DND-41 (cell line): ENCODE measurements at regions not wholly inside any gene's neighbourhood (a gene's known extent, or its start where the extent isn't known, plus 50 kb on each side); places are given as distances from the start of the nearest gene placed in this dataset.
"Not testable (repeated sequence)": the region's sequence is repeated elsewhere in the genome, so short reads cannot be mapped to it uniquely, and the experiment has no call there.

Experiments
- ATAC-seq: fragments of 200-7000 bp; cut with Tn5 transposase; 3 replicates; pipeline ENCODE4 v1.9.1; 2021; ENCODE audit warnings: low read depth; ENCODE audit not compliant: insufficient read depth
- DNase-seq: peaks from one replicate; pipeline ENCODE4 v3.0.0-alpha.2; 2020
- H2AFZ ChIP-seq: 2 replicates; pipeline ENCODE4 v1.6.0; 2012; ENCODE audit warnings: low read depth, low read length
- H3K27ac ChIP-seq: 2 replicates; pipeline ENCODE4 v1.5.1; 2012; ENCODE audit warnings: low read length, inconsistent platforms
- H3K27me3 ChIP-seq: fragments of 200-600 bp; sonication (generic); 2 replicates; pipeline ENCODE4 v1.6.0; 2012; ENCODE audit warnings: low read length, mild to moderate bottlenecking, inconsistent platforms; ENCODE audit not compliant: insufficient read depth, poor library complexity
- H3K36me3 ChIP-seq: 2 replicates; pipeline ENCODE4 v1.5.1; 2012; ENCODE audit warnings: low read length, inconsistent platforms; ENCODE audit not compliant: insufficient read depth
- H3K4me1 ChIP-seq: 2 replicates; pipeline ENCODE4 v1.5.1; 2012; ENCODE audit warnings: mild to moderate bottlenecking, low read length; ENCODE audit not compliant: insufficient read depth
- H3K4me2 ChIP-seq: 2 replicates; pipeline ENCODE4 v1.6.0; 2012; ENCODE audit warnings: mild to moderate bottlenecking, moderate library complexity, low read length, inconsistent platforms; ENCODE audit not compliant: insufficient read depth
- H3K4me3 ChIP-seq, 2 experiments: fragments of 200-600 bp in 1 of 2; shearing (Covaris generic) in 1 of 2; 2 replicates each; pipeline ENCODE4 v1.5.1; 2012 to 2016; ENCODE audit warnings: inconsistent platforms in 2 of 2, low read length in 2 of 2, mild to moderate bottlenecking in 2 of 2, low read depth in 1 of 2, moderate library complexity in 1 of 2
- H3K79me2 ChIP-seq: 2 replicates; pipeline ENCODE4 v1.6.0; 2012; ENCODE audit warnings: low read length, inconsistent platforms; ENCODE audit not compliant: insufficient read depth
- H3K9ac ChIP-seq: 2 replicates; pipeline ENCODE4 v1.6.0; 2012; ENCODE audit warnings: low read depth, mild to moderate bottlenecking, inconsistent platforms, low read length, moderate library complexity
- H3K9me3 ChIP-seq: 2 replicates; pipeline ENCODE4 v1.5.1; 2012; ENCODE audit warnings: low read length, moderate library complexity, mild to moderate bottlenecking, inconsistent platforms; ENCODE audit not compliant: insufficient read depth, severe bottlenecking
- H4K20me1 ChIP-seq: 2 replicates; pipeline ENCODE4 v1.6.0; 2012; ENCODE audit warnings: low read length; ENCODE audit not compliant: insufficient read depth
- CTCF ChIP-seq: IDR thresholded peaks from 2 replicates; pipeline ENCODE4 v1.5.1; 2012; ENCODE audit warnings: borderline replicate concordance, low read length, moderate library complexity, mild to moderate bottlenecking; ENCODE audit not compliant: poor library complexity, severe bottlenecking; ENCODE audit errors: extremely low read depth
- EZH2 ChIP-seq: IDR thresholded peaks from 3 replicates; pipeline ENCODE4 v1.6.1; 2012; ENCODE audit warnings: borderline replicate concordance, low read depth, mild to moderate bottlenecking, moderate library complexity, low read length, inconsistent platforms; ENCODE audit not compliant: severe bottlenecking

- Histone ChIP-seq H3K79me2 (no peaks in the 10 kb centered on the region), H3K4me3 (no peak overlapping the region), H3K36me3 (no peaks in the 10 kb centered on the region), H3K9me3 (no peaks in the 10 kb centered on the region), H4K20me1 (no peaks in the 10 kb centered on the region), H2AFZ (no peak overlapping the region), H3K4me1 (no peaks in the 10 kb centered on the region), H3K4me2 (no peak overlapping the region), H3K27me3 (no peaks in the 10 kb centered on the region), H3K9ac (no peak overlapping the region), H3K27ac (no peak overlapping the region)
- DNase-seq (no peak), ATAC-seq (no peak)
- no peak for TF ChIP-seq EZH2
- TF ChIP-seq CTCF, result no peak
Observed at GRCh38 chr5:62828742-62829603, 250.4 kb downstream of the LRRC70 start.

DNA sequence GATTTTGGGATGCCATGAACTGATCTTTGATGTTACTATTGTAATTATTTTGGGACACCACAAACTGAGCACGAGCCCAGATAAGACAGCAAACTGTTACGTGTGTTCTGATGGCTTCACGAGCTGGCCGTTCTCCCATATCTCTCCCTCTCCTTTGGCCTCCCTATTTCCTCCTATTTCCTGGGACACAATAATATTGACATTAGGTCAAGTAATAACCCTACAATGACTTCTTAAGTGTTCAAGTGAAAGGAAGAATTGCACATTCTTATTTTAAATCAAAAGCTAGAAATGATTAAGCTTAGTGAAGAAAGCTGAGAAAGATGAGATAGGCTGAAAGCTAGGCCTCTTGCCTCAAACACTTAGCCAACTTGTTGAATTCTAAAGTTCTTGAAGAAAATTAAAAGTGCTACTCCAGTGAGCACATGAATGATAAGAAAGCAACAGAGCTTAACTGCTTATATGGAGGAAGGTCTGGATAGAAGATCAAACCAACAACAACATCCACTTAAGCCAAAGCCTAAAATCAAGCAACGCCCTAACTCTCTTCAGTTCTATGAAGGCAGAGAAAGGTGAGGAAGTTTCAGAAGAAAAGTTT is 247.1 kb downstream of the LRRC70 start:
- no peak overlapping the region for H3K4me2 ChIP-seq
- DNase-seq (no peak), ATAC-seq (no peak)
- no peak overlapping the region for H3K9ac ChIP-seq
- H2AFZ ChIP-seq, result no peak overlapping the region
- H3K27me3 ChIP-seq, result no peaks in the 10 kb centered on the region
- no peaks in the 10 kb centered on the region for H3K79me2 ChIP-seq
- H4K20me1 ChIP-seq, result no peaks in the 10 kb centered on the region
- H3K4me3 ChIP-seq, result no peak overlapping the region
- H3K27ac ChIP-seq, result no peak overlapping the region
- no peaks in the 10 kb centered on the region for H3K36me3 ChIP-seq
- no peaks in the 10 kb centered on the region for H3K4me1 ChIP-seq
- no peaks in the 10 kb centered on the region for H3K9me3 ChIP-seq
- no peak for TF ChIP-seq EZH2
- no peak for TF ChIP-seq CTCF

DNA sequence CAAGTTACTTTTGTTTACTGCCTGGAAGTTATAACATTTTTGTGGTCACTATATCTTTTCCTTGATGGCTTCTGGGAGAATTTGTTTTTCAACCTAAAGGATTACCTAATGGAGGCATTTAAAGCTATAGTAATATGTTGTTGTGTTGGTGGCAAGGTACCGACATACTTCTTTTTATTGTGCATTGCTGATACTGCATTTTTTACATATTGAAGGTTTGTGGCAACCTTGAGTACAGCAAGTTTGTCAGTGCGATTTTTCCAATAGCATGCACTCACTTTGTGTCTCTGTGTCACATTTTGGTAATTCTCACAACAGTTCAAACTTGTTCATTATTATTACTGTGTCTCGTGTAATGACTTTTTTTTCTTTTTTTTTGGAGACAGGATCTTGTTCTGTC is 246.3 kb downstream of the LRRC70 start:
- no peak overlapping the region for H3K4me2 ChIP-seq
- H3K27me3 ChIP-seq, result no peaks in the 10 kb centered on the region
- no peak for TF ChIP-seq CTCF
- H3K27ac ChIP-seq, result no peak overlapping the region
- ATAC-seq, result no peak
- no peak overlapping the region for H3K4me3 ChIP-seq
- H3K9ac ChIP-seq, result no peak overlapping the region
- H3K4me1 ChIP-seq, result no peaks in the 10 kb centered on the region
- no peaks in the 10 kb centered on the region for H3K9me3 ChIP-seq
- H3K36me3 ChIP-seq, result no peaks in the 10 kb centered on the region
- DNase-seq, result no peak
- no peaks in the 10 kb centered on the region for H4K20me1 ChIP-seq
- H2AFZ ChIP-seq, result no peak overlapping the region
- no peaks in the 10 kb centered on the region for H3K79me2 ChIP-seq

DNA sequence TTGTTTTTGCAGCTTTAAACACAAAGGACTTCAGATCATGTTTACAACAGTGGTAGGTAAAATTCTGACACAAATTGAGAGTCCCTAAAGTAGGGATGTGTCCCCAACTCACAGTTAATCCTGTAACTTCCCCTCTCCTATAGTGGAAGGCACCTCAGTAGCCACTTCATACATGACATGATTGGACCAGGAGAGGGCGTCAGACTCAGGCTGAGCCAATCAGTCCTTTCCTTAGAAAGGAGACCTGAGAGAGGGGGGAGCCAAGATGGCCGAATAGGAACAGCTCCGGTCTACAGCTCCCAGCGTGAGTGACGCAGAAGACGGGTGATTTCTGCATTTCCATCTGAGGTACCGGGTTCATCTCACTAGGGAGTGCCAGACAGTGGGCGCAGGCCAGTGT is 238.4 kb downstream of the LRRC70 start:
- not testable (repeated sequence) for H3K9me3 ChIP-seq, H3K4me3 ChIP-seq, H4K20me1 ChIP-seq, H3K27me3 ChIP-seq, H3K4me1 ChIP-seq, H3K79me2 ChIP-seq, H3K9ac ChIP-seq, H2AFZ ChIP-seq, H3K36me3 ChIP-seq, ATAC-seq, H3K27ac ChIP-seq, DNase-seq, H3K4me2 ChIP-seq
